ENCODE measurements at regions not wholly inside any gene's neighbourhood (a gene's known extent, or its start where the extent isn't known, plus 50 kb on each side); places are given as distances from the start of the nearest gene placed in this dataset.

GRCh38 chr11:29553990-29554389 is 462.8 kb downstream of the KCNA4 start:
- no peak for DNase-seq (ENCODE audit: low read depth, low spot score)
- TF ChIP-seq YY1 (IDR thresholded peaks at IDR 0.05; ENCODE audit: insufficient read depth, insufficient read length) (no peak), SUZ12 (IDR thresholded peaks at IDR 0.05; ENCODE audit: extremely low read depth, insufficient read depth, insufficient read length) (no peak), ZNF274 (IDR thresholded peaks at IDR 0.05; ENCODE audit: low read depth, low read length) (no peak)
- Histone ChIP-seq H3K27me3 (ENCODE audit: insufficient read depth, insufficient read length) (no peaks in the 10 kb centered on the region), H3K4me3 (ENCODE audit: insufficient read length, low read depth) (no peak overlapping the region), H3K9ac (ENCODE audit: insufficient read length, low read depth) (no peak overlapping the region), H3K9me3 (ENCODE audit: insufficient read depth, low read length) (no peaks in the 10 kb centered on the region), H3K4me1 (ENCODE audit: insufficient read depth, insufficient read length) (no peaks in the 10 kb centered on the region), H3K36me3 (ENCODE audit: insufficient read depth, insufficient read length, low read length) (no peaks in the 10 kb centered on the region)

- H3K27me3 ChIP-seq (ENCODE audit: insufficient read depth, insufficient read length): no peaks in the 10 kb centered on the region
- no peaks in the 10 kb centered on the region for H3K4me1 ChIP-seq (ENCODE audit: insufficient read depth, insufficient read length)
- no peak for TF ChIP-seq YY1 (IDR thresholded peaks at IDR 0.05; ENCODE audit: insufficient read depth, insufficient read length)
- no peak for TF ChIP-seq ZNF274 (IDR thresholded peaks at IDR 0.05; ENCODE audit: low read depth, low read length)
- no peak for TF ChIP-seq SUZ12 (IDR thresholded peaks at IDR 0.05; ENCODE audit: extremely low read depth, insufficient read depth, insufficient read length)
- H3K9ac ChIP-seq (ENCODE audit: insufficient read length, low read depth): no peak overlapping the region
- H3K36me3 ChIP-seq (ENCODE audit: insufficient read depth, insufficient read length, low read length): no peaks in the 10 kb centered on the region
- DNase-seq (ENCODE audit: low read depth, low spot score): no peak
- H3K9me3 ChIP-seq (ENCODE audit: insufficient read depth, low read length): no peaks in the 10 kb centered on the region
- no peak overlapping the region for H3K4me3 ChIP-seq (ENCODE audit: insufficient read length, low read depth)
These were observed 478.3 kb downstream of the KCNA4 start for GRCh38 chr11:29538339-29539036.

GRCh38 chr11:29534836-29535235 is 482.0 kb downstream of the KCNA4 start:
- no peak for DNase-seq (ENCODE audit: low read depth, low spot score)
- Histone ChIP-seq H3K9me3 (ENCODE audit: insufficient read depth, low read length) (no peaks in the 10 kb centered on the region), H3K36me3 (ENCODE audit: insufficient read depth, insufficient read length, low read length) (no peaks in the 10 kb centered on the region), H3K4me1 (ENCODE audit: insufficient read depth, insufficient read length) (no peaks in the 10 kb centered on the region), H3K4me3 (ENCODE audit: insufficient read length, low read depth) (no peak overlapping the region), H3K27me3 (ENCODE audit: insufficient read depth, insufficient read length) (no peaks in the 10 kb centered on the region), H3K9ac (ENCODE audit: insufficient read length, low read depth) (no peak overlapping the region)
- TF ChIP-seq SUZ12 (IDR thresholded peaks at IDR 0.05; ENCODE audit: extremely low read depth, insufficient read depth, insufficient read length): no peak
- no peak for TF ChIP-seq ZNF274 (IDR thresholded peaks at IDR 0.05; ENCODE audit: low read depth, low read length)
- no peak for TF ChIP-seq YY1 (IDR thresholded peaks at IDR 0.05; ENCODE audit: insufficient read depth, insufficient read length)

- DNase-seq (ENCODE audit: low read depth, low spot score): no peak
These were observed 485.9 kb downstream of the KCNA4 start for GRCh38 chr11:29530961-29531360.

GRCh38 chr11:29527391-29527936 is 489.4 kb downstream of the KCNA4 start:
- TF ChIP-seq ZNF274 (IDR thresholded peaks at IDR 0.05; ENCODE audit: low read depth, low read length): no peak
- no peak for TF ChIP-seq YY1 (IDR thresholded peaks at IDR 0.05; ENCODE audit: insufficient read depth, insufficient read length)
- TF ChIP-seq SUZ12 (IDR thresholded peaks at IDR 0.05; ENCODE audit: extremely low read depth, insufficient read depth, insufficient read length): no peak
- no peaks in the 10 kb centered on the region for H3K27me3 ChIP-seq (ENCODE audit: insufficient read depth, insufficient read length)
- DNase-seq (ENCODE audit: low read depth, low spot score): no peak
- H3K4me1 ChIP-seq (ENCODE audit: insufficient read depth, insufficient read length): no peaks in the 10 kb centered on the region
- no peak overlapping the region for H3K9ac ChIP-seq (ENCODE audit: insufficient read length, low read depth)
- H3K36me3 ChIP-seq (ENCODE audit: insufficient read depth, insufficient read length, low read length): no peaks in the 10 kb centered on the region
- H3K4me3 ChIP-seq (ENCODE audit: insufficient read length, low read depth): no peak overlapping the region
- peaks cover 12% of the 10 kb centered on the region for H3K9me3 ChIP-seq (ENCODE audit: insufficient read depth, low read length)

More at GRCh38 chr11:29530961-29531360, 485.9 kb downstream of the KCNA4 start:
- H3K27me3 ChIP-seq (ENCODE audit: insufficient read depth, insufficient read length): no peaks in the 10 kb centered on the region
- no peaks in the 10 kb centered on the region for H3K4me1 ChIP-seq (ENCODE audit: insufficient read depth, insufficient read length)
- H3K9ac ChIP-seq (ENCODE audit: insufficient read length, low read depth): no peak overlapping the region
- no peak for TF ChIP-seq ZNF274 (IDR thresholded peaks at IDR 0.05; ENCODE audit: low read depth, low read length)
- peaks cover 6% of the 10 kb centered on the region; the same call in 1 of the 2 replicates for H3K9me3 ChIP-seq (ENCODE audit: insufficient read depth, low read length)
- H3K36me3 ChIP-seq (ENCODE audit: insufficient read depth, insufficient read length, low read length): no peaks in the 10 kb centered on the region
- no peak overlapping the region for H3K4me3 ChIP-seq (ENCODE audit: insufficient read length, low read depth)

- no peaks in the 10 kb centered on the region for H3K27me3 ChIP-seq (ENCODE audit: insufficient read depth, insufficient read length)
- no peaks in the 10 kb centered on the region for H3K4me1 ChIP-seq (ENCODE audit: insufficient read depth, insufficient read length)
- DNase-seq (ENCODE audit: low read depth, low spot score): peak; percentile 20
- H3K4me3 ChIP-seq (ENCODE audit: insufficient read length, low read depth): no peak overlapping the region
- no peak for TF ChIP-seq ZNF274 (IDR thresholded peaks at IDR 0.05; ENCODE audit: low read depth, low read length)
- no peak for TF ChIP-seq SUZ12 (IDR thresholded peaks at IDR 0.05; ENCODE audit: extremely low read depth, insufficient read depth, insufficient read length)
- no peak for TF ChIP-seq YY1 (IDR thresholded peaks at IDR 0.05; ENCODE audit: insufficient read depth, insufficient read length)
- H3K9ac ChIP-seq (ENCODE audit: insufficient read length, low read depth): no peak overlapping the region
- peaks cover 26% of the 10 kb centered on the region; the same call in 1 of the 2 replicates for H3K9me3 ChIP-seq (ENCODE audit: insufficient read depth, low read length)
- H3K36me3 ChIP-seq (ENCODE audit: insufficient read depth, insufficient read length, low read length): no peaks in the 10 kb centered on the region
These were observed 498.2 kb downstream of the KCNA4 start for GRCh38 chr11:29518389-29519174.

GRCh38 chr11:29511394-29511793 is 505.4 kb downstream of the KCNA4 start:
- no peak overlapping the region for H3K4me3 ChIP-seq (ENCODE audit: insufficient read length, low read depth)
- no peaks in the 10 kb centered on the region for H3K36me3 ChIP-seq (ENCODE audit: insufficient read depth, insufficient read length, low read length)
- no peak for TF ChIP-seq YY1 (IDR thresholded peaks at IDR 0.05; ENCODE audit: insufficient read depth, insufficient read length)
- TF ChIP-seq ZNF274 (IDR thresholded peaks at IDR 0.05; ENCODE audit: low read depth, low read length): no peak
- TF ChIP-seq SUZ12 (IDR thresholded peaks at IDR 0.05; ENCODE audit: extremely low read depth, insufficient read depth, insufficient read length): no peak
- DNase-seq (ENCODE audit: low read depth, low spot score): no peak
- no peaks in the 10 kb centered on the region for H3K9me3 ChIP-seq (ENCODE audit: insufficient read depth, low read length)
- H3K9ac ChIP-seq (ENCODE audit: insufficient read length, low read depth): no peak overlapping the region
- H3K4me1 ChIP-seq (ENCODE audit: insufficient read depth, insufficient read length): no peaks in the 10 kb centered on the region
- no peaks in the 10 kb centered on the region for H3K27me3 ChIP-seq (ENCODE audit: insufficient read depth, insufficient read length)

Data from NT2/D1 (cell line).